HG03565 (cell line): ENCODE measurements at regions not wholly inside any gene's neighbourhood (a gene's known extent, or its start where the extent isn't known, plus 50 kb on each side); places are given as distances from the start of the nearest gene placed in this dataset.

ENCODE experiments used
- ATAC-seq: cut with Tn5 transposase; IDR thresholded peaks from one replicate; pipeline ENCODE4 v1.9.1; 2021; ENCODE audit warnings: mild to moderate bottlenecking, moderate library complexity; ENCODE audit not compliant: unreplicated experiment

- ATAC-seq, result no peak
Measured at GRCh38 chr6:141261016-141261671, 871.6 kb upstream of the GJE1 start.

DNA sequence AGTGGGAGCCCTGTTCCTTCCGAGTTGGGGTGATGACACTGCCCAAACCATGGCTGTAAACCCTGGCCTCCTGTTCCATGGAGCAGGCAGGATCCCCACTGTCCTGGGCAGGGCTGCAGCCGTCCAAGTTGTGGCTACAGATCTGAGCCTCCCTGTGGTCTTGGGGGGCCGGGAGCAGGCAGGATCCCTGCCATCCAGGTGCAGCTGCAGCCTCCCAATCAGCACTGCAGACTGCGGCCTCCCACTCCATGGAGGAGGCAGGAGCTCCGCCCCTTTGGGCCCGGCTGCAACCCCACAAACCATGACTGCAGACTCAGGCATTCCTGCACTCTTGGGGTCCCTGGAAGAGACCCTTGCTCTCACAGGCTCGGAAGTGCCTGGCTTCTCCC lies 872.1 kb upstream of the GJE1 start:
- no peak for ATAC-seq

DNA sequence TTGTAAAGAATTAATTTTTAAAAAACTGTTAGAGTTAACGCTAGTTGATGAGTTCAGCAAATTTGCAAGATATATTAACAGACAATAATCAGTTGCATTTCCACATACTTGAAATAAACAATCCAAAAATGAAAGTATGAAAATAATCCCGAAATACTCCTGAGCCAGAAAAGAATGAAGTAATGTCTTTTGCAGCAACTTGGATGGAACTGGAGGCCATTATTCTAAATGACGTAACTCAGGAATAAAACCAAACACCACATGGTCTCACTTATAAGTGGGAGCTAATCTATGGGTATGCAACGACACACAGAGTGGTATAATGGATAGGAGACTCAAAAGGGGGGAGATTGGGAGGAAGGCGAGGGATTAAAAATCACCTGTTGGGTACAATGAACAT lies 872.9 kb upstream of the GJE1 start:
- no peak for ATAC-seq

DNA sequence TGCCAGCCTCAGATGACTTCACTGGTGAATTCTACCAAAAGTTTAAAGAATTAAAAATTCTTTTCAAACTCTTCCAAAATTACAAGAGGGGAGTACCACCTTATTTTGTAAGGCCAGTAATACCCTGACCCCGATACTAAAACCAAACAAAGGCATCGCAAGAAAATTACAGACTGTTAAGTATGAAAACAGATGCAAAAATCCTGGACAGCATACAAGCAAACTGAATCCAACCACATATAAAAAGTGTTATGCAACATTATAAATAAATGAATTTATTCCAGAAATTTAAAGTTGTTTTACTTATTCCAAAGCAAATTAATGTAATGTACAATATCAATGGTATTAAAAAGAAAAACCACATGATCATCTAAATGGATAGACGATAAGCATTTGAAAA lies 873.6 kb upstream of the GJE1 start:
- ATAC-seq, result no peak

DNA sequence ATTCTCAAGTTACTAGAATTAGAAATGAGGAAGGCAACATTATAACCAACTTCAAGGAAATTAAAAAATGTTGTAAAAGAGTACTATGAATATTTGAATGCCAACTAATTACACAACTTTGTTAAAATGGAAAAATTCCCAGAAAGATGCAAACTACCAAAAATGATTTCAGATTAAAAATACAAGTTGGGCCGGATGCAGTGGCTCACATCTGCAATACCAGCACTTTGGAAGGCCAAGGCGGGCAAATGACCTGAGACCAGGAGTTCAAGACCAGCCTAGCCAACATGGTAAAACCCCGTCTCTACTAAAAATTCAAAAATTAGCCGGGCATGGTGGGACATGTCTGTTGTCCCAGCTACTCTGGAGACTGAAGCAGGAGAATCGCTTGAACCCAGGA lies 874.2 kb upstream of the GJE1 start:
- ATAC-seq, result no peak

DNA sequence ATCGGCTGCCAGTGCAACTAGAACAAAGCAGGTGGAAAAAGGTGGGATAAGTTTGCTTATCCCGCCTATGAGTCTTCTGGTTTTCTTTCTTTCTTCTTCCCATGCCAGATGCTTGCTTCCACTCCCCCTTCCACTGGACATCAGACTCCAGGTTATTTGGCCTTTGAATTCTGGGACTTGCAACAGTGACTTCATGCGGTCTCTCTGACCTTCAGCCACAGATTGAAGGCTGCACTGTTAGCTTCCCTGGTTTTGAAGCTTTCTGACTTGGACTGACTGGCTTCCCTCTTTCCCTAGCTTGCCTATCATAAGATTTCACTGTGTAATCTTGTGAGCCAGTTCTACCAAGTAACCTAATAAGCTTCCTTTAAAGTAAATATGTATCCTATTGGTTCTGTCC lies 878.4 kb upstream of the GJE1 start:
- ATAC-seq, result no peak

DNA sequence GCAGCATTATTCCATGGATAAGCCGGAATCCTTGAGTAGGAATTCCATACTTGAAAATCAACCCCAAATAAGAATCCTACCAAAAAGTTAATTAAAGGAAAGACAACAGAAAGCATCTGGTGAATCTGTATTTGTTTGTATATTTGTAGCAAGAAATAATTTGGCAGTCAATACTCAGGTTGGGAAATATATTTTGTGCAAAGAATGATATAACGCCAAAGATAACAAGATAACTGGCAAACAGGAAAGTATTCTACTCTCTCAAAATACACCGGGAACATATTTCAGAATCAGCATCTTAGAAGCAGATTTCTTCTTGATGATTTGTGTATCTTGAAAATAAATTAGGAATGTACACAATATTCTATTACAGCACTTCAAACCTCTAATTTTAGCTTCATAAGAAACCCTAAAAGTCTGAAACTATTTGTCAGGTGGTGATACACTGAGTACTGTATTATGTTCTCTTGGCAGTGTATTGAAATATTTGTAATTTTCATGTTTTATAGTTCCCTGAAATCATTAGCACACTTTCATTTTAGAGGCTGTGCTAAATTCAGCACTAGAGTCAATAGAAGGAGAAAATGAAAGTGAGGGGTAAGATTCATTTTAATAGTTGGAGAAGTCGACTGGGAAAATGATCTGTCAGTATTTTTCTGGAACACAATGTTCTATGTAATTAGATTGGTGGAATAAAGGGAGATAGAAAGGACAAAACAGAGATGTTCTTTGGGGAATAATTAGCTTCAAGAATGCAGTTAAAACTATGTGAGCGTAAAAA lies 879.7 kb upstream of the GJE1 start:
- no peak for ATAC-seq

GRCh38 chr6:141251286-141251685 lies 881.4 kb upstream of the GJE1 start:
- no peak for ATAC-seq

DNA sequence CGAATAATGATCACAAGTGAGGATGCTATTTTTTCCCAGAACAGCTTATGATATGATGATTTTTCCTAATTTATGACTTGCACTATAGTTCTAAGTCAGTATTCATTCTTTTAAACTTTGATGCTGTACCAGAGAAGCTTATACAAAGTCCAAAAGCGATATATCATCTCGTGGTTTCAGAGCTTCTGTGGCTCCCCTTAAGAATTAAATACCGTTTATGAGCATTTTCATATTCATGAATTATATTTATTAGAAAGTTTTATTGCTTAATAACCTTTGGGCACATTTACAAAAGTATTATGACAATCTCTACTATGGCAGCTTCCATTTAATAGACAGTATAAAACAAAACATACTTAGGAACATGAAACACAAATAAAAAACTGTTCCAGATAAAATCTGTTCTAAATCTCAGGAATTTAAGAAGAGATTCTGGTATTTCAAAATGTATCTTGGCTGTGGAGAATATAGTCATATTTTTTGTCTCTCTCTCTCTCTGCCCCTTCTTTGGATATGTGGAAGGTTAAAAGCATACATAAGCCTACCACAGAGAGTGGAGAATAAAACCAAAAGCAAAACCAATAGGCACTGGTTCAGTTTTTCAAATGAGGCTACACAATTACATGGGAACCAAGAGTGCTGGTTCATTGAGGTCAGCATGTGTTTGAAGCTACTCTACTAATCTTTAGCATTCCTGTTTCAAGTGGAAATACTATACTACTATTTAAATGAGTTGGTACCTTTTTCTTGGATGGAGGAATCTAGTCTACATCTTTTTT lies 884.5 kb upstream of the GJE1 start:
- peak; percentile 47 for ATAC-seq

- no peak for ATAC-seq
Measured at GRCh38 chr6:141244366-141244765, 888.4 kb upstream of the GJE1 start.

DNA sequence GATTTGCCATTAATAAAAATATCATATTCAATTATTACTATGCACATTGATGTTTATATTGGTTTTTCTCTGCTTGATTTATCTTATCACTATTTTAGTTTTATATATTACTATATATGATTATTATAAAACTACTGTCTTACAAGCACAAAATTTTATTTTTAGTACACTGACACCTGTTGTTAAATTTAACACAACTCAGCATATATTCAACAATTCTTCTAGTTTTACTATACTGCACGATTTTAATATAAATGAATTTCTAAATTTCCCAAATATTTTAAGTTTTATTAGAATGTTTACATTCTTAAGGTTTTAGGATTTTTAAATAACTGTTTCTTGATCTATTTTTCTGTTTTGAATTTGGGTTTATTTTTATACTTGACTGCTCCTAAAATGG lies 889.8 kb upstream of the GJE1 start:
- ATAC-seq, result no peak

GRCh38 chr6:141229296-141229695 lies 903.4 kb upstream of the GJE1 start:
- no peak for ATAC-seq

DNA sequence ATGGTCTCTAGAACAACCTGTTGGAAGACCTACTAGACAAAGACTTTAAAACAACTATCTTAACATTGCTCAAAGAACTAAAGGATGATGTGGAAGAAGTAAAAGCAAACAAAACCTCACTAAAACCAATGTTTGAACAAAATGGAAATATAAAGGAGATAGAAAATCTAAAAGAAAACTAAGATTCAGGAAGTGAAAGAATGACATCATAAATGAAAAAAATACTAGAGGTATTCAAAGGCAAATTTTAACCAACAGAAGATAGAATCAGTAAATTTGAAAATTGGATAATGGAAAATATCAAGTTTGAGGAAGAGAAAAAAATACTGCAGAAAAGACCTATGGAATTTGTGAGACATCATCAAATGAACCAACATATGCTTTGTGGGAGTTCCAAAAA lies 914.1 kb upstream of the GJE1 start:
- no peak for ATAC-seq

GRCh38 chr6:141216726-141217125 lies 916.0 kb upstream of the GJE1 start:
- ATAC-seq, result no peak

GRCh38 chr6:141212296-141212695 lies 920.4 kb upstream of the GJE1 start:
- no peak for ATAC-seq

GRCh38 chr6:141211845-141212244 lies 920.9 kb upstream of the GJE1 start:
- ATAC-seq, result no peak

DNA sequence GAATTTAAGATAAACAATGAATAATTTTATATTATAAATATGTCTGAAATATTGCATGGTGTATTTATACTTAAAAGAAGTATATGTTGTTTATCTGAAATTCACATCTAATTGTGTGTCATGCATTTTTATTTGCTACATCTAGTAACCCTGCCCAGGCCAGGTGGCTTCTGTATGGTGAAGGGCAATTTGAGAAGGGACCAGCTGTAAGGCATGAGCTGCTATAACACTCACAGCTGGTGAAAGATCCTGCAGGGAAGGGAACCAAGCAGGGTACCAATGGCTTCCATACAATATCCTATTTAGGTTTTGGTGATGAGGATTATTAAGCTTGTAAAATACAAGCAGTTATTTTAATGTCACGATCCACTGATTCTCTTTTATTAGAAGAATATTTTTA lies 921.8 kb upstream of the GJE1 start:
- ATAC-seq, result no peak

DNA sequence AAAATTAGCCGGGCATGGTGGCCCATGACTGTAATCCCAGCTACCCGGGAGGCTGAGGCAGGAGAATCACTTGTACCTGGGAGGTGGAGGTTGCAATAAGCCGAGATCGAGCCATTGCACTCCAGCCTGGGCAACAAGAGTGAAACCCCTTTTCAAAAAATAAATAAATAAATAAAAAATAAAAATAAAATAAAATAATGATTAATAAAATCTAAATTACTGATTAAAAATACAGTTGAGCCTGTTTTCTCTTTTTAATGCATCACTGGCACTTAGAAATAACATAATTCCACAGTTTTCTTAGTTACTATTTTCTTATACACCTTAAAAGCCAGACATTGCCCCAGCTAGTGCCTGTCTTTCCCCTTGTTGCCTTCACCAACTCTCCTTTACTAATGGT lies 922.8 kb upstream of the GJE1 start:
- no peak for ATAC-seq

DNA sequence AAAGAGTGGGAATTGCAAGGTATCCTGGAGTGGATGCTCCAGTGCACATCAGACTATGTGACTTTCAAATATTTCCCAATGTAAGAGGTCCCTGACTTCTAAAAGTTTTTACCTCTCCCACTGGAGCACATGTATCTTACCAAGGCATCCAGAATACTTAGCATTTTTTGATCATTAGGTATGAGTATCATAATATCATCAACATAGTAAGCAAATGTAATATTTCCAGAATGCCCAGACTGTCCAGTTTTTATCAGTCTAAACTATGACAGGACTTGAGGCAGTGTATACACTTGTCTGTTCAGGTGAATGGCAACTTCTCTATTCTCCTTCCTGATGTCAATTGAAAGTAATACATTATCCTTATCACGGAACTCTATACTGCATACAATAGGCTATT lies 924.6 kb upstream of the GJE1 start:
- ATAC-seq, result no peak

- ATAC-seq, result no peak
Measured at GRCh38 chr6:141203902-141204575, 928.7 kb upstream of the GJE1 start.

- no peak for ATAC-seq
Measured at GRCh38 chr6:141202626-141203025, 930.1 kb upstream of the GJE1 start.
